Hypothalamus (tissue), 51 donors: ENCODE measurements at regions not wholly inside any gene's neighbourhood (a gene's known extent, or its start where the extent isn't known, plus 50 kb on each side); places are given as distances from the start of the nearest gene placed in this dataset.

Experiments used
- DNase-seq, 51 donors: peaks; one replicate each; lab custom pipeline; 2025; lab: John Stamatoyannopoulos, UW

GRCh38 chr7:117836-118614, 74.3 kb upstream of the FAM20C start:
- DNase-seq, result no peak

GRCh38 chr7:118615-119391, 73.6 kb upstream of the FAM20C start:
- DNase-seq, result no peak

- peak in 6 of 51 donors; percentile 12 to 26 (median 19) for DNase-seq
Observed at GRCh38 chr7:119392-120163, 72.8 kb upstream of the FAM20C start.

GRCh38 chr7:120164-120991, 72.0 kb upstream of the FAM20C start:
- DNase-seq, result no peak

GRCh38 chr7:121002-121785, 71.2 kb upstream of the FAM20C start:
- no peak for DNase-seq

- DNase-seq, result no peak
Observed at GRCh38 chr7:123237-123636, 69.1 kb upstream of the FAM20C start.

GRCh38 chr7:124130-124949, 68.0 kb upstream of the FAM20C start:
- DNase-seq, result no peak

- DNase-seq, result no peak
Observed at GRCh38 chr7:125061-125475, 67.3 kb upstream of the FAM20C start.

GRCh38 chr7:125661-126060, 66.7 kb upstream of the FAM20C start:
- DNase-seq, result no peak

- no peak for DNase-seq
Observed at GRCh38 chr7:126368-126767, 66.0 kb upstream of the FAM20C start.

GRCh38 chr7:127064-127598, 65.2 kb upstream of the FAM20C start:
- no peak for DNase-seq

- no peak for DNase-seq
Observed at GRCh38 chr7:128171-129080, 63.9 kb upstream of the FAM20C start.

- peak in 19 of 51 donors; percentile 8 to 78 (median 40) for DNase-seq
Observed at GRCh38 chr7:129366-130221, 62.8 kb upstream of the FAM20C start.

GRCh38 chr7:130222-130572, 62.2 kb upstream of the FAM20C start:
- DNase-seq, result peak in 1 of 51 donors; percentile 47

GRCh38 chr7:130875-131780, 61.2 kb upstream of the FAM20C start:
- no peak for DNase-seq
